Adrenal gland (tissue), 9 donors: ENCODE measurements at regions not wholly inside any gene's neighbourhood (a gene's known extent, or its start where the extent isn't known, plus 50 kb on each side); places are given as distances from the start of the nearest gene placed in this dataset.

Source experiments
- DNase-seq, 7 donors: peaks; one replicate each; pipeline ENCODE4 v3.0.0-alpha.2; 2019 to 2020
- H3K27ac ChIP-seq, 5 donors: fragments of 200-600 bp; sonication (generic) in 4 of 5; 1 replicate in 3 of 5; 2 replicates in 2 of 5; pipeline versions ENCODE4 v1.5.1 to v1.8.0; 2016 to 2020; ENCODE audit warnings: mild to moderate bottlenecking in 1 of 5
- H3K27me3 ChIP-seq: fragments of 200-600 bp; 2 replicates; pipeline ENCODE4 v1.8.0; 2021
- H3K36me3 ChIP-seq, 2 donors: fragments of 200-600 bp; replicated peaks in 1 of 2; 1 replicate in 1 of 2; 2 replicates in 1 of 2; pipeline versions ENCODE4 v1.5.1 to v1.8.0; 2018 to 2022
- H3K4me1 ChIP-seq, 2 donors: fragments of 200-600 bp; replicated peaks in 1 of 2; 1 replicate in 1 of 2; 2 replicates in 1 of 2; pipeline versions ENCODE4 v1.5.1 to v1.8.0; 2018 to 2021
- H3K4me3 ChIP-seq, 4 donors: fragments of 200-600 bp; sonication (generic) in 3 of 4; one replicate each; pipeline ENCODE4 v1.5.1; 2016 to 2018
- H3K9me3 ChIP-seq, 3 donors: fragments of 200-600 bp; sonication (generic) in 1 of 3; replicated peaks in 1 of 3; 1 replicate in 2 of 3; 2 replicates in 1 of 3; pipeline versions ENCODE4 v1.5.1 to v1.8.0; 2016 to 2021
- POLR2A ChIP-seq, 2 donors: fragments of 450-650 bp; IDR thresholded peaks; one replicate each; pipeline ENCODE4 v1.6.1; 2017; ENCODE audit warnings: antibody characterized with exemption in 2 of 2, mild to moderate bottlenecking in 2 of 2, moderate library complexity in 1 of 2
- WGBS, 4 donors: extraction: QIAGEN DNeasy Blood & Tissue Kit in 2 of 4; methylation state at CpG; one replicate each; pipeline versions ENCODE4 v1.1.5 to v1.1.7; 2013 to 2017; 5-methylcytosine and 5-hydroxymethylcytosine counted together
- intact Hi-C, 2 donors: fragments of 100-400 bp; cut with DNase I; formaldehyde crosslinking; loops; one replicate each; pipeline versions ENCODE4 v1.14.1 to v1.15.0; 2022 to 2023
- TF ChIP-seq, protein P1 (sequence below), 6 experiments: fragments of 450-650 bp in 4 of 6; fragments of 200-600 bp in 2 of 6; sonication (generic) in 1 of 6; IDR thresholded peaks; 1 replicate in 5 of 6; 2 replicates in 1 of 6; pipeline versions ENCODE4 v1.5.1 to v1.8.0; 2016 to 2021; ENCODE audit warnings: antibody characterized with exemption in 6 of 6, mild to moderate bottlenecking in 2 of 6, moderate library complexity in 1 of 6
- donor health status: healthy with polysubstance abuse.
- donor health status: Bipolar disorder and iron deficiency.
- donor health status: DM: yes; HTN: yes; CAD: no.
- donor health status: DM: no; HTN: no; CAD: no.
- donor health status: DM: no; HTN: no; CAD: no.

DNA sequence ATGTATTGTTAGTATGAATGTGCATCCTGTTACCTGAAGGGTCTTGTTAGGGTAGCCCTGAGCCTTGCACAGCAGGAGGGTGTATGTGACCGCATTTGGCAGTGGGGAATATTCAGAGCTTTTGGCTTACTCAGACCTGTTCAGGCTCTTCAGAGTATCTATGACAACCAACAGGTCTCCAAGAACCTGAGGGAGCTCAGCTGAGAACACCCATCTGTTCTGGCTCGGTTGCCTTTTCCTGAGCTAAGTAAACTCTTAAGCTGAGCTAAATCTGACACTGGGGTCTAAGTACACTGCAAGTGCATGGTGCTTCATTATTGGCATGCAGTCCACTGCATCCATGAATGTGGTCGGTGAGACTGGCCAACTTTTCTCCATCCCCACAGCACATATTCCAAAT lies 92.4 kb upstream of the CHST9 start:
- intact Hi-C loops: no loop called here
- no peaks in the 10 kb centered on the region for H3K36me3 ChIP-seq
- no peak for TF ChIP-seq POLR2A (IDR thresholded peaks at IDR 0.05)
- TF ChIP-seq, protein P1, sequence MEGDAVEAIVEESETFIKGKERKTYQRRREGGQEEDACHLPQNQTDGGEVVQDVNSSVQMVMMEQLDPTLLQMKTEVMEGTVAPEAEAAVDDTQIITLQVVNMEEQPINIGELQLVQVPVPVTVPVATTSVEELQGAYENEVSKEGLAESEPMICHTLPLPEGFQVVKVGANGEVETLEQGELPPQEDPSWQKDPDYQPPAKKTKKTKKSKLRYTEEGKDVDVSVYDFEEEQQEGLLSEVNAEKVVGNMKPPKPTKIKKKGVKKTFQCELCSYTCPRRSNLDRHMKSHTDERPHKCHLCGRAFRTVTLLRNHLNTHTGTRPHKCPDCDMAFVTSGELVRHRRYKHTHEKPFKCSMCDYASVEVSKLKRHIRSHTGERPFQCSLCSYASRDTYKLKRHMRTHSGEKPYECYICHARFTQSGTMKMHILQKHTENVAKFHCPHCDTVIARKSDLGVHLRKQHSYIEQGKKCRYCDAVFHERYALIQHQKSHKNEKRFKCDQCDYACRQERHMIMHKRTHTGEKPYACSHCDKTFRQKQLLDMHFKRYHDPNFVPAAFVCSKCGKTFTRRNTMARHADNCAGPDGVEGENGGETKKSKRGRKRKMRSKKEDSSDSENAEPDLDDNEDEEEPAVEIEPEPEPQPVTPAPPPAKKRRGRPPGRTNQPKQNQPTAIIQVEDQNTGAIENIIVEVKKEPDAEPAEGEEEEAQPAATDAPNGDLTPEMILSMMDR (IDR thresholded peaks at IDR 0.05): no peak
- WGBS, 4 donors: 76 to 83% (median 81%) methylated on average over 2 to 3 of the region's 3 CpGs
- no peaks in the 10 kb centered on the region for H3K4me1 ChIP-seq
- DNase-seq: no peak
- H3K4me3 ChIP-seq: no peak overlapping the region
- no peaks in the 10 kb centered on the region for H3K9me3 ChIP-seq
- no peaks in the 10 kb centered on the region for H3K27me3 ChIP-seq
- H3K27ac ChIP-seq: no peak overlapping the region

- Histone ChIP-seq H3K27me3 (no peaks in the 10 kb centered on the region), H3K9me3 (no peaks in the 10 kb centered on the region), H3K4me1 (no peaks in the 10 kb centered on the region), H3K36me3 (no peaks in the 10 kb centered on the region), H3K27ac (no peak overlapping the region), H3K4me3 (no peak overlapping the region)
- WGBS, 4 donors: 73 to 94% (median 81%) methylated on average over 6 of the region's 6 CpGs
- TF ChIP-seq, protein P1 (IDR thresholded peaks at IDR 0.05): no peak
- TF ChIP-seq POLR2A (IDR thresholded peaks at IDR 0.05): no peak
- intact Hi-C loops: no loop called here
- DNase-seq: no peak
Measured at GRCh38 chr18:27276886-27277285, 91.8 kb upstream of the CHST9 start.

GRCh38 chr18:27276479-27276878 lies 91.4 kb upstream of the CHST9 start:
- H3K27me3 ChIP-seq: no peaks in the 10 kb centered on the region
- no peaks in the 10 kb centered on the region for H3K36me3 ChIP-seq
- intact Hi-C loops: no loop called here
- no peak overlapping the region for H3K27ac ChIP-seq
- TF ChIP-seq, protein P1 (IDR thresholded peaks at IDR 0.05): no peak
- TF ChIP-seq POLR2A (IDR thresholded peaks at IDR 0.05): no peak
- 56 to 83% (median 77%) methylated on average over 2 of the region's 2 CpGs for WGBS, 4 donors
- no peak for DNase-seq
- no peaks in the 10 kb centered on the region for H3K4me1 ChIP-seq
- no peaks in the 10 kb centered on the region for H3K9me3 ChIP-seq
- H3K4me3 ChIP-seq: no peak overlapping the region

- Histone ChIP-seq H3K27ac (no peak overlapping the region), H3K9me3 (no peaks in the 10 kb centered on the region), H3K27me3 (no peaks in the 10 kb centered on the region), H3K4me3 (no peak overlapping the region), H3K36me3 (no peaks in the 10 kb centered on the region), H3K4me1 (no peaks in the 10 kb centered on the region)
- DNase-seq: no peak
- intact Hi-C loops: no loop called here
- TF ChIP-seq POLR2A (IDR thresholded peaks at IDR 0.05): no peak
- TF ChIP-seq, protein P1 (IDR thresholded peaks at IDR 0.05): no peak
- WGBS, 4 donors: 79 to 90% (median 82%) methylated on average over 3 of the region's 3 CpGs
Measured at GRCh38 chr18:27274901-27275300, 89.8 kb upstream of the CHST9 start.
